Mucosa of descending colon (tissue), 3 donors: ENCODE measurements at regions not wholly inside any gene's neighbourhood (a gene's known extent, or its start where the extent isn't known, plus 50 kb on each side); places are given as distances from the start of the nearest gene placed in this dataset.

Experiments
- ATAC-seq: fragments of 200-7000 bp; cut with Tn5 transposase; one replicate; pipeline ENCODE4 v1.9.1; 2020; ENCODE audit warnings: mild to moderate bottlenecking, moderate library complexity
- DNase-seq, 3 donors: peaks; one replicate each; pipeline ENCODE4 v3.0.0-alpha.2; 2020
- H3K36me3 ChIP-seq: fragments of 200-600 bp; one replicate; pipeline ENCODE4 v1.8.0; 2021; ENCODE audit warnings: low read depth, mild to moderate bottlenecking
- H3K4me1 ChIP-seq: fragments of 200-600 bp; one replicate; pipeline ENCODE4 v1.8.0; 2021; ENCODE audit warnings: low read depth, mild to moderate bottlenecking
- H3K4me3 ChIP-seq: fragments of 200-600 bp; one replicate; pipeline ENCODE4 v1.8.0; 2021; ENCODE audit warnings: mild to moderate bottlenecking
- H3K9me3 ChIP-seq: fragments of 200-600 bp; one replicate; pipeline ENCODE4 v1.8.0; 2021; ENCODE audit warnings: mild to moderate bottlenecking
- CTCF ChIP-seq: fragments of 200-600 bp; IDR thresholded peaks from one replicate; pipeline ENCODE4 v1.8.0; 2022; ENCODE audit warnings: antibody characterized with exemption, mild to moderate bottlenecking
- intact Hi-C, 2 donors: fragments of 100-400 bp; cut with DNase I in 1 of 2; cut with micrococcal nuclease in 1 of 2; formaldehyde crosslinking; loops; one replicate each; pipeline versions ENCODE4 v1.11.0 to v1.11.1; 2022; cut with DNase I, micrococcal nuclease
- donor health status: DM: no; HTN: no; CAD: no; lungs with moderate emphysema.
- donor health status: DM: no; HTN: no; CAD: no.
- donor health status: DM: no; HTN: yes; CAD: no.

DNA sequence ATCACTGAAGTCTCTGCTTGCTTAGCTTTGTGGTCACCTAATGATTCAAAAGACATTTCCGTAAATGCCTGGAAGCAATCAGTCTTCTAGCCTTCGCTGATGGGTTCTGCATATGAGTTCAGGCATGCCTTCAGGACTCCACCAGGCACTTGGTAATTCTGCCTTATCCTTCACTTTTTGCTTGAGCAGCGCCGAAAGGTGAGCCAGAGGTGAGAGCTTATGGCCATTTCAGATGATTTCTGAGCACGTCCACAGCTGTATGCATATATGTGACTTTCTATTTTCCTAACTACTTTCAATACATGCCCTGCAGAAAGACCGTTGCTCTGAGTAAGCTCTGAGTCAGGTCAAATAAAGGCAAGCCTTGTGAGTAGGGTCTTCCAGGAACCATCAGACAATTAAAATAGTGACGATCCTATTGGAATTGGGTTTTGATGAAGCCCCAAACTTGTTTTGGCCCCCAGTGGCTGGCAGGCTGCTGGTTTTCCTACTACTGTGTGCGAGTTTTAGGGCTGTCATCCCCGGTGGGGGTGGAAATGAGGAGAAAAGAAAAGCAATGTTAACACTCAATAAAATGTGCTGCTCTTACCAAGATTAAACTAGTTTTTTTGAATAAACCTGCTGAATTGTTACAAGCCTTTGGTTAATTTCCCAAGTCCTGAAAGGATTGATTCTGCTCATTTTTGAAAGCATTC is 154.4 kb upstream of the AKR1E2 start:
- intact Hi-C loops: no loop called here
- no peak for TF ChIP-seq CTCF
- no peaks in the 10 kb centered on the region for H3K36me3 ChIP-seq
- DNase-seq (no peak), ATAC-seq (no peak)
- no peak overlapping the region for H3K4me3 ChIP-seq
- H3K4me1 ChIP-seq: no peaks in the 10 kb centered on the region
- H3K9me3 ChIP-seq: no peaks in the 10 kb centered on the region

GRCh38 chr10:4670737-4671136 is 155.3 kb upstream of the AKR1E2 start:
- H3K9me3 ChIP-seq: no peaks in the 10 kb centered on the region
- no peak for DNase-seq
- no peak for TF ChIP-seq CTCF
- H3K36me3 ChIP-seq: no peaks in the 10 kb centered on the region
- H3K4me3 ChIP-seq: no peak overlapping the region
- no peak for ATAC-seq
- peaks cover 1% of the 10 kb centered on the region for H3K4me1 ChIP-seq
- intact Hi-C loops: no loop called here

DNA sequence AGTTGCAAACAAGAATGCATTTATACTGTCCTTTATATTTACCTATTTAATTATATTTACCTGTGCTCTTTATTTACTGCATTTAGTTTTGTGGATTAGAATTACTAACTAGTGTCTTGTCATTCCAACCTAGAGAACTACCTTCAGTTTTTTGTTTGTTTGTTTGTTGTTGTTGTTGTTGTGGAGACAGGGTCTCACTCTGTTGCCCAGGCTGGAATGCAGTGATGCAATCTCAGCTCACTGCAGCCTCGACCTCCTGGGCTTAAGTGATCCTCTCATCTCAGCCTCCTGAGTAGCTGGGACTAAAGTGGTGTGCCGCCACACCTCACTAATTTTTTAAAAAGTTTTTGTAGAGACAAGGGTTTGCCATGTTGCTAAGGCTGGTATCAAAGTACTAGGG is 156.4 kb upstream of the AKR1E2 start:
- ATAC-seq (no peak), DNase-seq (no peak)
- peaks cover 7% of the 10 kb centered on the region for H3K4me1 ChIP-seq
- no peaks in the 10 kb centered on the region for H3K9me3 ChIP-seq
- TF ChIP-seq CTCF: no peak
- H3K36me3 ChIP-seq: peaks cover 3% of the 10 kb centered on the region
- no peak overlapping the region for H3K4me3 ChIP-seq
- intact Hi-C loops: no loop called here

- intact Hi-C loops: no loop called here
- DNase-seq (peak in 1 of 3 donors; percentile 82), ATAC-seq (peak; percentile 100)
- Histone ChIP-seq H3K9me3 (no peaks in the 10 kb centered on the region), H3K4me3 (no peak overlapping the region), H3K4me1 (peaks cover 34% of the 10 kb centered on the region), H3K36me3 (peaks cover 3% of the 10 kb centered on the region)
- no peak for TF ChIP-seq CTCF
Observed at GRCh38 chr10:4663162-4663992, 162.6 kb upstream of the AKR1E2 start.

DNA sequence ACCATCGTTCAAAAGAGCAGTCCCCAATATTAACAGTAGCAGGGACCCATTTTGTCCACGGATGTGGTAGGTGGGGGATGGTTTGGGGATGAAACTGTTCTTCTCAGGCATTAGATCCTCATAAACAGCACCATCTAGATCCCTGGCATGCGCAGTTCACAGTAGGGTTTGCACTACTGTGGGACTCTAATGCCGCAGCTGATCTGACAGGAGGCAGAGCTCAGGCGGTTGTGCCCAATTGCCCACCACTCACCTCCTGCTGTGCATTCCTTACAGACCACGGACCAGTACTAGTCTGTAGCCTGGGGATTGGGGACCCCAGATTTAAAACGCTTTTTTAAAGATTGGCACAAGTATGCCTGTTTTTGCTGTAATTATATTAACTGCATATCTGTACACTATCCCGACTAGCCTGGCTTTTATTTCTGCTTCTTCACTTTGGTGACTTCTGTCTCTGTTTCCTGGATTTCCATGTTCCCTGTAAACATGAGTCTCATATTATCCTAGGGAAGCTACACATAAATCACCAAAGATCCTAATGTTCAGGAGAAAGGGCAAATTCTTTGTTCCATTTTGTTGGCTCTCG is 163.3 kb upstream of the AKR1E2 start:
- ATAC-seq (peak; percentile 12), DNase-seq (no peak)
- intact Hi-C loops: no loop called here
- no peak for TF ChIP-seq CTCF
- no peaks in the 10 kb centered on the region for H3K9me3 ChIP-seq
- peaks cover 3% of the 10 kb centered on the region for H3K36me3 ChIP-seq
- H3K4me3 ChIP-seq: no peak overlapping the region
- H3K4me1 ChIP-seq: peaks cover 34% of the 10 kb centered on the region
